ENCODE measurements at regions not wholly inside any gene's neighbourhood (a gene's known extent, or its start where the extent isn't known, plus 50 kb on each side); places are given as distances from the start of the nearest gene placed in this dataset.
"Not testable (repeated sequence)": the region's sequence is repeated elsewhere in the genome, so short reads cannot be mapped to it uniquely, and the experiment has no call there.

GRCh38 chr7:119300341-119300740 is 972.6 kb upstream of the KCND2 start:
- not testable (repeated sequence) for DNase-seq

- no peak for DNase-seq
These were observed 952.7 kb upstream of the KCND2 start for GRCh38 chr7:119320316-119320715.

GRCh38 chr7:119329715-119330114 is 943.3 kb upstream of the KCND2 start:
- DNase-seq: no peak

- no peak for DNase-seq
These were observed 937.6 kb upstream of the KCND2 start for GRCh38 chr7:119335405-119335804.

GRCh38 chr7:119341822-119342221 is 931.2 kb upstream of the KCND2 start:
- no peak for DNase-seq

GRCh38 chr7:119343289-119343688 is 929.7 kb upstream of the KCND2 start:
- no peak for DNase-seq

- no peak for DNase-seq
These were observed 928.5 kb upstream of the KCND2 start for GRCh38 chr7:119344466-119344865.

GRCh38 chr7:119348491-119348890 is 924.5 kb upstream of the KCND2 start:
- no peak for DNase-seq

GRCh38 chr7:119350334-119350733 is 922.6 kb upstream of the KCND2 start:
- DNase-seq: no peak

- no peak for DNase-seq
These were observed 921.7 kb upstream of the KCND2 start for GRCh38 chr7:119351320-119351719.

GRCh38 chr7:119374436-119374835 is 898.5 kb upstream of the KCND2 start:
- no peak for DNase-seq

GRCh38 chr7:119377861-119378260 is 895.1 kb upstream of the KCND2 start:
- no peak for DNase-seq

GRCh38 chr7:119382726-119383125 is 890.2 kb upstream of the KCND2 start:
- no peak for DNase-seq

GRCh38 chr7:119395024-119395423 is 878.0 kb upstream of the KCND2 start:
- no peak for DNase-seq

- no peak for DNase-seq
These were observed 875.8 kb upstream of the KCND2 start for GRCh38 chr7:119397156-119397555.

GRCh38 chr7:119408596-119408995 is 864.4 kb upstream of the KCND2 start:
- DNase-seq: no peak

- no peak for DNase-seq
These were observed 859.6 kb upstream of the KCND2 start for GRCh38 chr7:119413314-119413805.

GRCh38 chr7:119415682-119416081 is 857.3 kb upstream of the KCND2 start:
- no peak for DNase-seq

GRCh38 chr7:119421657-119422056 is 851.3 kb upstream of the KCND2 start:
- no peak for DNase-seq

GRCh38 chr7:119436882-119437281 is 836.1 kb upstream of the KCND2 start:
- no peak for DNase-seq

- DNase-seq: no peak
These were observed 834.7 kb upstream of the KCND2 start for GRCh38 chr7:119438315-119438714.

GRCh38 chr7:119439192-119439591 is 833.8 kb upstream of the KCND2 start:
- no peak for DNase-seq

GRCh38 chr7:119452401-119452800 is 820.6 kb upstream of the KCND2 start:
- no peak for DNase-seq

- no peak for DNase-seq
These were observed 807.1 kb upstream of the KCND2 start for GRCh38 chr7:119465798-119466305.

GRCh38 chr7:119472408-119473038 is 800.5 kb upstream of the KCND2 start:
- DNase-seq: no peak

Data from NCI-H2107 (cell line).